ENCODE measurements at regions not wholly inside any gene's neighbourhood (a gene's known extent, or its start where the extent isn't known, plus 50 kb on each side); places are given as distances from the start of the nearest gene placed in this dataset.

- TF ChIP-seq CTCF (IDR thresholded peaks at IDR 0.05) (no peak), EP300 (IDR thresholded peaks at IDR 0.05; ENCODE audit: low read depth) (no peak)
Observed at GRCh38 chr10:120069700-120070099, 177.2 kb downstream of the SEC23IP start.
